Ectodermal cell (in vitro differentiated cells): ENCODE measurements at regions not wholly inside any gene's neighbourhood (a gene's known extent, or its start where the extent isn't known, plus 50 kb on each side); places are given as distances from the start of the nearest gene placed in this dataset.

Source experiments
- H3K27ac ChIP-seq: 2 replicates; pipeline ENCODE4 v1.7.0; 2013; ENCODE audit warnings: mild to moderate bottlenecking, low read depth, low read length; ENCODE audit not compliant: insufficient read depth, poor library complexity, severe bottlenecking
- H3K27me3 ChIP-seq: 2 replicates; pipeline ENCODE4 v1.7.0; 2013; ENCODE audit warnings: mild to moderate bottlenecking, low read length; ENCODE audit not compliant: insufficient read depth, control insufficient read depth, poor library complexity, severe bottlenecking
- H3K36me3 ChIP-seq: one replicate; pipeline ENCODE4 v1.7.0; 2013; ENCODE audit warnings: low read length; ENCODE audit not compliant: control insufficient read depth, insufficient read depth
- H3K4me1 ChIP-seq: one replicate; pipeline ENCODE4 v1.7.0; 2013; ENCODE audit warnings: low read length; ENCODE audit not compliant: control insufficient read depth, insufficient read depth
- H3K4me3 ChIP-seq: 2 replicates; pipeline ENCODE4 v1.7.0; 2013; ENCODE audit warnings: low read depth, low read length, control low read depth; ENCODE audit not compliant: insufficient read depth
- H3K9me3 ChIP-seq: 2 replicates; pipeline ENCODE4 v1.7.0; 2013; ENCODE audit warnings: mild to moderate bottlenecking, low read length, moderate library complexity; ENCODE audit not compliant: control insufficient read depth
- WGBS, 2 experiments: methylation state at CpG; one replicate each; pipeline ENCODE4 v1.1.7; 2013; ENCODE audit warnings: missing lambda C conversion rate in 2 of 2; 5-methylcytosine and 5-hydroxymethylcytosine counted together

DNA sequence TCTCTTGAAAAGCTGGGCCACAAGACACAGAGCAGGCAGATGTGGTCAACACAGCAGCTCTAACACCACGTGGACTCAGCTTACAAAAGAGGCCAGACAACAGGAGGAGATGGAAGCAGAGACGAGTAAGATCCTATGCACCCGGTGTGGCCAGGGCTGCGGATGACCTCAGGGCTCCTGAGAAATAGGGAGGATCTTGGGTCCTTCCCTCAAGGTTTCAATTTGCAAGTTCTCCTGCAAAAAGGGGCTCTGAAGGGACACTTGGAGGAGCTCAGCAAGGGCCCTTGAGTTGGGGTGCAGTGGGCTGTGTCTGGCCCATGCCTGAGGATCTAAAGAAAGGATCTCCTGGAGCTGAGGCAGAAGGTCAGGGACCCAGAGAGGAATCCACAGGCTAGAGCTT is 249.5 kb upstream of the IGF1R start:
- Histone ChIP-seq H3K4me1 (no peaks in the 10 kb centered on the region), H3K4me3 (no peak overlapping the region), H3K36me3 (no peaks in the 10 kb centered on the region), H3K9me3 (no peaks in the 10 kb centered on the region), H3K27me3 (no peaks in the 10 kb centered on the region), H3K27ac (no peak overlapping the region)
- 91 to 95% methylated on average over 4 of the region's 4 CpGs for WGBS, 2 experiments

DNA sequence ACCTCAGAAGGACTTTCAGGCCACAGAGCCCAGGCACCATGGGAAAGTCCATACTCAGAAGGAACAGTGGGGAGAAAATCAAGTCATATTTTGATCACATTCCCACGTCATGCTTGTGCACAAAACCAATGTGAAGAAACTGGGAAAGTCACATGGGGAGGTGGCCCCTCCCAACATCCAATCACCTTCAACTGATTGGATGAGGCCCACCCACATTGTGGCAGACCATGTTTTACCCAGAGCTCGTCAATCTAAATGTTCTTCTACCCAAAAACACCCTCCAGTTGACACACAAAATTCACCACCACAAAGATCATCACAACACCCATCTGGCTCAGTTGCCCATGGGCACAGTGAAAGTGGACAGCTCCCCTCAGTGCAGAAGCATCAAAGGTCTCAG is 248.2 kb upstream of the IGF1R start:
- H3K4me1 ChIP-seq: no peaks in the 10 kb centered on the region
- H3K9me3 ChIP-seq: no peaks in the 10 kb centered on the region
- 85 to 87% methylated on average over 2 of the region's 2 CpGs for WGBS, 2 experiments
- H3K27ac ChIP-seq: no peak overlapping the region
- H3K36me3 ChIP-seq: no peaks in the 10 kb centered on the region
- H3K27me3 ChIP-seq: no peaks in the 10 kb centered on the region
- H3K4me3 ChIP-seq: no peak overlapping the region

DNA sequence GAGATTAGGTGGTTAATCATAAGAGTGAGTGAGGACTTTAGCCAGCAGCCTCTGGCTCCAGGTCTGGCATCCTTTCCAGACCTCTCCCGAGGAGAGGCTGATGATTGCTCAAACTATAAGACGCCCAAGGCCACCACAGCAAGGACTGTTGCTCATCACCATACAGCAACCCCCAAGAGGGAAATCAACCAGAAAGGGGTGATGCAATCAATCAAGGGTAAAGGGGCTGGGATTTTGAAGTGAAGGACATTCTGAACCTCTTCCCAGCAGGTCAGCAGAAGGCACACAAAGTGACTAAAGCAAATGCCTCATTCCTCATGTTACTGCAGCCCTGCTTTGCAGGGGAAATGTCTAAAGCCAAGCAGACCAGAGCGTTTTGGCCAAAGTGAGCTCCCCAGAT is 247.3 kb upstream of the IGF1R start:
- Histone ChIP-seq H3K36me3 (no peaks in the 10 kb centered on the region), H3K27ac (no peak overlapping the region), H3K9me3 (no peaks in the 10 kb centered on the region), H3K4me1 (no peaks in the 10 kb centered on the region), H3K27me3 (no peaks in the 10 kb centered on the region), H3K4me3 (no peak overlapping the region)
- WGBS, 2 experiments: 56 to 62% methylated on average over 3 of the region's 3 CpGs

DNA sequence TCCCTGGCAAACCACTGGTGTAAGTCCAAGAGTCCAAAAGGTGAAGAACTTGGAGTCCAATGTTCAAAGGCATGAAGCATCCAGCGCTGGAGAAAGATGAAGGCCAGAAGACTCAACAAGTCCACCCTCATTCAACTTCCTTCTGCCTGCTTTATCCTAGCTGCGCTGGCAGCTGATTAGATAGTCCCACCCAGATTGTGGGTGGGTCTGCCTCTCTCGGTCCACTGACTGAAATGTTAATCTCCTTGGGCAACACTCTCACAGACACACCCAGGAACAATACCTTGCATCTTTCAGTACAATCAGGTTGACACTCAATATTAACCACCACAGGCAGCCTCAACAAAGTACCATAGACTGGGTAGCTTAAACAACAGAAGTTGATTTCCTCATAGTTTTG is 245.9 kb upstream of the IGF1R start:
- no peak overlapping the region for H3K4me3 ChIP-seq
- H3K4me1 ChIP-seq: no peaks in the 10 kb centered on the region
- H3K27ac ChIP-seq: no peak overlapping the region
- no peaks in the 10 kb centered on the region for H3K36me3 ChIP-seq
- no peaks in the 10 kb centered on the region for H3K27me3 ChIP-seq
- 92 to 94% methylated on average over 3 of the region's 3 CpGs for WGBS, 2 experiments
- no peaks in the 10 kb centered on the region for H3K9me3 ChIP-seq

DNA sequence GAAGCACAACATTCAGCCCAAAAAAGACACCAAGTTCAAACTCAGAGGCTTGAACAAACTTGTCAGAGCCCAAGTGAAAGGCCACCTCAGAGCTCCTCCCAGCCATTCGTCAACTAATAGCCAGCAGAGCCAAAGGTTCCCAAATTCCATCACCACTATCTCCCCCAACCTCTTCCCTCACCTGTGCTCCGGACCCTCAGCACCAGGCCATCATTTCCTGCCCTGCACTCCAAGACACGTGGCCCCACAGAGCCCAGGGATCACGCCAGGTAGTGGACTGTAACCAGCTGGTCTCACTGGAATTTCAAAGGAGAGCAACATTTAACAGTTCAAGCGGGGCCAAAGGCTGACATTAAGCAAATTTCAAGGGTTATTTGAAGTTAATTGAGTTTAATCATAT is 245.2 kb upstream of the IGF1R start:
- Histone ChIP-seq H3K36me3 (no peaks in the 10 kb centered on the region), H3K27me3 (no peaks in the 10 kb centered on the region)
- WGBS, 2 experiments: 92 to 96% methylated on average over 5 of the region's 5 CpGs

DNA sequence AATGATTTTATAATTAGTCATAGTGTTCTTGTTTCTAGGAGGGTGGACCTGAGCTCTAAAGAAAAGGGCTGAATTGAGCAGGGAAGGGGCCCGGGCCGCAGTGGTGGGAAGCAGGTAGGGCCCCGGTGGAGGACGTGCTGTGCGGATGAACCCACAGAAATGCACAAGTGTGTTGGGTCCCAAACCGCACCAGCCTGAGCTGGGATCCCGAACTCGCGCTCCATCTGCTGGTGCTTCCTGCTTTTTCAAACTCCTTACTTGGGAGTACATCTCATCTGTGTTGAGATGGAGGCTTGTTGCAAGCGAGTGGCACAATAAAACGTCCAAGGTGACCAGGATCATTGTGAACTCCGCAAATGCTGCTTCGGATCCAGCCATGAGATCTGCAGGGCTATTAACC is 244.8 kb upstream of the IGF1R start:
- WGBS, 2 experiments: 89 to 92% methylated on average over 13 of the region's 13 CpGs
- no peaks in the 10 kb centered on the region for H3K4me1 ChIP-seq
- H3K36me3 ChIP-seq: no peaks in the 10 kb centered on the region

More for the DNA sequence above, 245.2 kb upstream of the IGF1R start:
- H3K4me3 ChIP-seq: no peak overlapping the region
- no peaks in the 10 kb centered on the region for H3K9me3 ChIP-seq
- no peak overlapping the region for H3K27ac ChIP-seq
- no peaks in the 10 kb centered on the region for H3K4me1 ChIP-seq

DNA sequence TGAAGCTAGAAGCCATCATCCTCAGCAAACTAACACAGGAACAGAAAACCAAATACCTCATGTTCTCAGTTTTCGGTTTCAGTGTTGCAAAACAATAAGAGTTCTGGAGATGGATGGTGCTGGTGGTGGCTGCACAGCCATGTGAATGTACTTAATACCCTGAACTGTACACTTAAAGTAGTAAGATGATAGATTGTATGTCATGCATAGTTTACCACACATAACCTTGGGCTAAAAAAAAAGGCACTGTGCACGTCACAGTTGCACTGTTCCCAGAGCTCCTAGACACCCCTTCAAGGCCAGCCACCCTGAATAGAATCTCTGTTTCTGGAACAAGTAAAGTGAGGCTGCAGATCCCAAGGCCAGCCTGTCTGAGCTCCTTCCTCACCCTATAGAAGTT is 243.3 kb upstream of the IGF1R start:
- no peak overlapping the region for H3K27ac ChIP-seq
- no peaks in the 10 kb centered on the region for H3K36me3 ChIP-seq
- no peak overlapping the region for H3K4me3 ChIP-seq
- H3K27me3 ChIP-seq: no peaks in the 10 kb centered on the region
- H3K9me3 ChIP-seq: no peaks in the 10 kb centered on the region
- 91 to 92% methylated on average over 1 to 2 of the region's 2 CpGs for WGBS, 2 experiments
- no peaks in the 10 kb centered on the region for H3K4me1 ChIP-seq

More for the DNA sequence above, 244.8 kb upstream of the IGF1R start:
- Histone ChIP-seq H3K4me3 (no peak overlapping the region), H3K27me3 (no peaks in the 10 kb centered on the region), H3K27ac (no peak overlapping the region), H3K9me3 (no peaks in the 10 kb centered on the region)

DNA sequence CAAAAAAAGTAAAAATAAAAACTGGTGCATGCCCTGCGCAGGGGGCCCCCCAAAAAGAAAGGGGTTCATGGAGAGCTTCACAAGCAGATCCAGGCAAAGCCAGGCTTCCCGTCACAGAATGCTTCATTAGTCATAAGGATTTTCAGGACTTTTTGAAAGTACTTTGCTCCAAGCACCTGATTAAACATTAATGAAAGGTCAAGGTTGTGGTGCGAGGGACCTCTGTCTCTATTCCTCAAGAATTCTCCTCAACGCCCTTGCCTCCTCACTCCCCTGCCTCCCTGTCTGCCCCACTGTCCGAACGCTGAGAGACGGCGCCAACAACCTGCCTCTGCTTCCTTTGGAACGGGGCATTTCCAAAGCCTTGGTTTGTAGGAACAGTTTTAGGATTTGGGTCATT is 240.1 kb upstream of the IGF1R start:
- no peaks in the 10 kb centered on the region for H3K27me3 ChIP-seq
- no peak overlapping the region for H3K27ac ChIP-seq
- WGBS, 2 experiments: 95% methylated on average over 9 of the region's 9 CpGs
- H3K4me1 ChIP-seq: no peaks in the 10 kb centered on the region
- no peaks in the 10 kb centered on the region for H3K36me3 ChIP-seq
- H3K9me3 ChIP-seq: no peaks in the 10 kb centered on the region
- no peak overlapping the region for H3K4me3 ChIP-seq

DNA sequence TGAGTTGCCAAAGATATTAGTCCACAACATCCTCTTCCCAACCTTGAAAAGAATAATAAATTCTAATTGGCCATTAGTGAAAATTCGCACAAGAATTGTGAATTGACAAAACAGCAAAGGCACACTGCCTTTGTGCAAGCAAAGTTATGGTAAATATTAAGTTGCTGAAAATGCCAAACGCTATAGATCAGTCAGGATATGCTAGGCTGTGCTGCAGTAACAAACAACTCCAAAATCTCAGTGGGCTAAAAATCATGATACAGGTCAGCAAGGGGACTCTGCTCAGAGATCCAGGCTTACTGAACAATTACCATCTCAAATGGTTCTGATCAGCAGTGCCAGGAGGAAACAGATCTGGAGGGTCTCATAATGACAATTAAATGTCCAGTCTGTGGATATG is 238.0 kb upstream of the IGF1R start:
- H3K36me3 ChIP-seq: no peaks in the 10 kb centered on the region
- 86 to 97% methylated on average over 2 of the region's 2 CpGs for WGBS, 2 experiments

DNA sequence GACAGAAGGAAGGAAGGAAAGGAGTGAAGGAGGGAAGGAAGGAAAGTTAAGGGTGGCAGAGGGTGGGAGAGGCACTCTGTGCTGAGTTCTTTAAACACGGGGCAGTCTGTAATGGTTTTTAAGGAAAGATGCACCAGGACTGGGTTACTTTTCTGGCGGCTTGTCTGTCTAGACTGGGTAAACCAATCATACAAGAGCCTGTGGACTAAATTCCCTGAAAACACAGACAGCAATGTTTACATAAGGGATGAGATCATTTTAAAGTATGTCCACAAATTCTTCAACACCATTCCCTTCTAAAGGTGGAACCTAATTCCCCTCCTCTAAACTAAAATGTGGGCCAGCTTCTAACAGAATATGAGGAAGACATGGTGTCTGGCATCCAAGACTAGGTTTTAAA is 235.5 kb upstream of the IGF1R start:
- no peaks in the 10 kb centered on the region for H3K27me3 ChIP-seq
- H3K9me3 ChIP-seq: no peaks in the 10 kb centered on the region
- 91 to 92% methylated on average over 2 of the region's 2 CpGs for WGBS, 2 experiments
- H3K4me1 ChIP-seq: peaks cover 7% of the 10 kb centered on the region
- no peak overlapping the region for H3K4me3 ChIP-seq
- no peaks in the 10 kb centered on the region for H3K36me3 ChIP-seq
- no peak overlapping the region for H3K27ac ChIP-seq

More for the DNA sequence above, 238.0 kb upstream of the IGF1R start:
- no peak overlapping the region for H3K4me3 ChIP-seq
- no peaks in the 10 kb centered on the region for H3K27me3 ChIP-seq
- H3K27ac ChIP-seq: no peak overlapping the region
- H3K4me1 ChIP-seq: no peaks in the 10 kb centered on the region
- H3K9me3 ChIP-seq: no peaks in the 10 kb centered on the region

DNA sequence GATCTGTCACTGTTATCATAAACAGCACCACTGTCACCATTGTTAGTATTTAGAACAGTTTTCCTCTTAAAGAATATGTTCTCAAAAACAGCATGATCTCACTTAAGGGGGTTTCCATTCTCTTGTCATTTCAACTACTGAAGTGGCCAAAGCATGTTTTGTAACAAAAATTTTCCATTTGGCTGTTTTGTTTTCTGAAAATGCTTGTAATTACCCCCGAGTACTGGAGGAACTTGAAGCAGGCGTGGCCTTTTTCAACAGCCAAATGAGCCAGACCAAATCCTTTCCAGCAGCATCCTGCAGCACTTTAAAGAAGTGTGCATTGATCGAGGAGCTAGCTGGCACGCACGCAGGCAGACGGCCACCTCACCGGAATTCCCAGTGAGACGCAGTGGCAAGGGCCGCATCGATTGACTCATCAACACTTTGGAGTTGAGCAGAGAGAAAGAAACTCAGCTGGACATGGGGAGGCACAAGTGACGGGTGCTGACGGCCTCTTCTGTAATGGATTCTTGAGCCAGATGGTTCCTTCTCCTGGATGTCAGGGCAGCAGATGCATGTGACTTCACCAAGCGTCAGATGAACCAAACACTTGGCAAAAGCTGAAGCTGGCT is 234.3 kb upstream of the IGF1R start:
- Histone ChIP-seq H3K4me1 (peaks cover 7% of the 10 kb centered on the region), H3K4me3 (no peak overlapping the region), H3K27me3 (no peaks in the 10 kb centered on the region), H3K9me3 (no peaks in the 10 kb centered on the region), H3K36me3 (no peaks in the 10 kb centered on the region), H3K27ac (no peak overlapping the region)
- WGBS, 2 experiments: 90 to 95% methylated on average over 13 of the region's 13 CpGs
